GM23248 (cell line): ENCODE measurements at regions not wholly inside any gene's neighbourhood (a gene's known extent, or its start where the extent isn't known, plus 50 kb on each side); places are given as distances from the start of the nearest gene placed in this dataset.

Experiments used
- DNase-seq: peaks from one replicate; pipeline ENCODE4 v3.0.0-alpha.2; 2015
- H2AFZ ChIP-seq: fragments of 200-600 bp; sonication (generic); 2 replicates; pipeline ENCODE4 v1.6.1; 2016; ENCODE audit warnings: antibody characterized with exemption
- H3F3A ChIP-seq: fragments of 200-600 bp; sonication (generic); 2 replicates; pipeline ENCODE4 v1.6.1; 2016; ENCODE audit warnings: mild to moderate bottlenecking, antibody characterized with exemption, mixed run types; ENCODE audit not compliant: insufficient read depth
- H3K27ac ChIP-seq: fragments of 200-600 bp; sonication (generic); 2 replicates; pipeline ENCODE4 v1.5.1; 2016; ENCODE audit warnings: mild to moderate bottlenecking
- H3K27me3 ChIP-seq: fragments of 200-600 bp; sonication (generic); replicated peaks from 2 replicates; pipeline ENCODE4 v1.6.1; 2016; ENCODE audit warnings: mild to moderate bottlenecking; ENCODE audit not compliant: insufficient read depth
- H3K36me3 ChIP-seq: fragments of 200-600 bp; sonication (generic); 2 replicates; pipeline ENCODE4 v1.6.1; 2016; ENCODE audit warnings: low read depth, mild to moderate bottlenecking
- H3K4me1 ChIP-seq: fragments of 200-600 bp; sonication (generic); 2 replicates; pipeline ENCODE4 v1.6.1; 2016; ENCODE audit warnings: mild to moderate bottlenecking; ENCODE audit not compliant: insufficient read depth
- H3K4me2 ChIP-seq: fragments of 200-600 bp; sonication (generic); one replicate; pipeline ENCODE4 v1.6.1; 2016; ENCODE audit warnings: mild to moderate bottlenecking; ENCODE audit not compliant: unreplicated experiment
- H3K4me3 ChIP-seq: fragments of 200-600 bp; sonication (generic); 2 replicates; pipeline ENCODE4 v1.5.1; 2016; ENCODE audit warnings: mild to moderate bottlenecking
- H3K79me2 ChIP-seq: fragments of 200-600 bp; sonication (generic); 2 replicates; pipeline ENCODE4 v1.6.1; 2016; ENCODE audit warnings: mild to moderate bottlenecking; ENCODE audit not compliant: insufficient read depth
- H3K9ac ChIP-seq: fragments of 200-600 bp; sonication (generic); 2 replicates; pipeline ENCODE4 v1.6.1; 2016; ENCODE audit warnings: mild to moderate bottlenecking
- H3K9me2 ChIP-seq: fragments of 200-600 bp; sonication (generic); 2 replicates; pipeline ENCODE4 v1.6.1; 2016; ENCODE audit warnings: mixed run types, mild to moderate bottlenecking, moderate library complexity; ENCODE audit not compliant: insufficient read depth
- H3K9me3 ChIP-seq: fragments of 200-600 bp; sonication (generic); one replicate; pipeline ENCODE4 v1.6.1; 2017; ENCODE audit warnings: low read depth
- H4K20me1 ChIP-seq: fragments of 200-600 bp; sonication (generic); 2 replicates; pipeline ENCODE4 v1.6.0; 2016; ENCODE audit not compliant: insufficient read depth
- EZH2 ChIP-seq: fragments of 200-600 bp; sonication (generic); IDR thresholded peaks from 2 replicates; pipeline ENCODE4 v1.6.1; 2018; ENCODE audit warnings: antibody characterized with exemption, mild to moderate bottlenecking; ENCODE audit not compliant: insufficient read depth, poor library complexity, severe bottlenecking
- EZH2phosphoT487 ChIP-seq: fragments of 200-600 bp; sonication (generic); IDR thresholded peaks from 2 replicates; pipeline ENCODE4 v1.6.1; 2018; ENCODE audit warnings: antibody characterized with exemption, moderate library complexity, mild to moderate bottlenecking, low read depth; ENCODE audit not compliant: insufficient read depth
- WGBS, 2 experiments: methylation state at CpG; one replicate each; pipeline ENCODE4 v1.1.6; 2015 to 2017; ENCODE audit warnings: low lambda C conversion rate in 2 of 2, low coverage in 1 of 2; ENCODE audit errors: missing lambda C conversion rate in 2 of 2; 5-methylcytosine and 5-hydroxymethylcytosine counted together
- in situ Hi-C: fragments of 300-500 bp; cut with MboI; formaldehyde crosslinking; loops from 2 replicates; pipeline ENCODE4 v1.15.0; 2020

DNA sequence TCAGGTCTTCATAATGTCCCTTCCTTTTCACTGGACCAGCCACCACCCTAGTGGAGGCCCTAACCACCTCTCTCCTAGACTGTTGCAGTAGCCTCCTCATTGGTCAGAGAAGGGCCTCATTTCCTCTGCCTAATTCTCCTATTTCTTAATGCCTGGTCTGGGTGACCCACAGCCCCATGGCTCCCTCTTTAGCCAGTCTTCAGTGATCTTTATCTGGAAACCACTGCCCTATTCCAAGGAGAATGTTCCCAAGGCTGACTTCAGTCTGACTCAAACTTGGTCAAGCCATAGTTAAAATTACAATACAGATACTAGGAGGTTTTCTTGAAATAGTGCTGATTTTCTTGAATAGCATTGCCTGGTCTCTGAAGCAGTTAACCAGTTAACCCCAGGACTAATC, 53.6 kb upstream of the PRPS1 start:
- peak; percentile 79 for DNase-seq
- in situ Hi-C loops, result no loop called here
- Histone ChIP-seq H3F3A (peaks cover 33% of the 10 kb centered on the region), H3K9me3 (no peaks in the 10 kb centered on the region), H3K27ac (peak overlapping the region; percentile 98), H3K9me2 (no peaks in the 10 kb centered on the region), H3K9ac (peak overlapping the region; percentile 73), H4K20me1 (no peaks in the 10 kb centered on the region), H3K79me2 (no peaks in the 10 kb centered on the region), H3K36me3 (no peaks in the 10 kb centered on the region), H3K4me3 (no peak overlapping the region; the same call in 1 of the 2 replicates), H3K4me1 (peaks cover 34% of the 10 kb centered on the region), H2AFZ (no peak overlapping the region), H3K27me3 (no peaks in the 10 kb centered on the region), H3K4me2 (peak overlapping the region; percentile 70)
- TF ChIP-seq EZH2, result no peak
- no peak for TF ChIP-seq EZH2phosphoT487

DNA sequence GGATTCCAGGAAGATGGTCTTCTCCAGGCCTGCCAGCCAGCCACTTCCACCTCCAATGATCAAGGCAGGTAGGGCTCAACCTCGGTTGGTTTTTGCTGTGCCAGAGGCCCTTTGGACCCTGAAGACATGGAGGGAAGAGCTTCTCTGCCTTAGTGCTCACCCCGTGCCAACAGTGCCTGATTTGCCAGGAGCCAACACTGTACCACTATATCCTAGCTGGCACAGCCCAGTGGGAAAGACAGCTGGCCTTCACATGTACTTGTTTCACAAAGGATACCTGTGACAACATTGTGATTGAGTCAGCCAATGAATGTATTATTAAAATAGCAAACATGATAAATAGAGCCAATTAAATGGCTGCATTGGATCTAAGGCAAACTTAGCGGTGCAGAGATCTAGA, 51.9 kb upstream of the PRPS1 start:
- Histone ChIP-seq H3F3A (peaks cover 25% of the 10 kb centered on the region), H3K27ac (no peak overlapping the region), H2AFZ (no peak overlapping the region), H4K20me1 (no peaks in the 10 kb centered on the region), H3K4me3 (no peak overlapping the region), H3K9me2 (no peaks in the 10 kb centered on the region), H3K36me3 (no peaks in the 10 kb centered on the region), H3K4me1 (peaks cover 22% of the 10 kb centered on the region), H3K27me3 (no peaks in the 10 kb centered on the region), H3K9ac (no peak overlapping the region), H3K4me2 (no peak overlapping the region), H3K79me2 (no peaks in the 10 kb centered on the region), H3K9me3 (no peaks in the 10 kb centered on the region)
- in situ Hi-C loops, result no loop called here
- no peak for DNase-seq
- 100% methylated on average over 2 to 3 of the region's 3 CpGs for WGBS, 2 experiments
- TF ChIP-seq EZH2 (no peak), EZH2phosphoT487 (no peak)

DNA sequence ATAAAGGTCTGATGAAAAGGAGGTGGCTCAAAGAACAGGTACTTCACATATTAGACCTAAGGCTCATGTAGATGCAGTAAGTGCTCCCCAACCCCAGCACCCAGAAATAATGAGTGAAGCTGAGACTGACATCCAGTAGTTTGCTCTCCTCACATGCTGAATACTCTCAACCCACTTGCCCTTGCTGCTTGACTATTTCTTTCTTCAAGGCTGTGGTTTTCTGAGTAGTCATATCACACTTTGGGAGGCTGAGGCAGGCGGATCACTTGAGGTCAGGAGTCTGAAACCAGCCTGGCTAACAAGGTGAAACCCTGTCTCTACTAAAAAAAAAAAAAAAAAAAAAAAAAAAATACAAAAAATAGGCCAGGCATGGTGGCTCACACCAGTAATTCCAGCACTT, 51.5 kb upstream of the PRPS1 start:
- Histone ChIP-seq H3K9ac (no peak overlapping the region), H3K4me3 (no peak overlapping the region), H3K4me1 (peaks cover 21% of the 10 kb centered on the region), H3K79me2 (no peaks in the 10 kb centered on the region), H2AFZ (no peak overlapping the region), H3K27ac (no peak overlapping the region), H3F3A (peaks cover 24% of the 10 kb centered on the region), H3K9me2 (no peaks in the 10 kb centered on the region), H4K20me1 (no peaks in the 10 kb centered on the region), H3K36me3 (no peaks in the 10 kb centered on the region), H3K9me3 (no peaks in the 10 kb centered on the region), H3K4me2 (no peak overlapping the region), H3K27me3 (no peaks in the 10 kb centered on the region)
- TF ChIP-seq EZH2, result no peak
- no peak for TF ChIP-seq EZH2phosphoT487
- DNase-seq, result no peak
- WGBS, 2 experiments, result 85 to 100% methylated on average over 1 of the region's 1 CpG
- in situ Hi-C loops, result no loop called here

DNA sequence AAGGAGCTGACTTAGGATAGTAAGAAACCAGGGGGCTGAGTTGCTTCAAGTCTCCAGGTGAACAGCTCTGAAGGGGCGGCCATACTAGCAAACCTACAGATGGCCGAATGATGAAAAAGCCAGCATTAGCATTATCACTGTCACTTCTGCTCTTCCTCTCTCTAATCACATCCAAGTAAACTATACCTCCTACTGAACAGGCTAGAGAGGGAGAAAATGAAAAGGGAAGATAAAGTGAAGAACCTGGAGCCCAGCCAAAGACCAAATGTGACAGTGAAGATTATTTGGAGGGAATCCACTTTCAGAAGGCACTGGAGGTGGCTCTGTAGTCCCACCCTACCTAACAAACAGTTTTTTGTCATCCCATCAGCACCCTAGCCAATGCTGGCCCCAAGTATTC, 50.4 kb upstream of the PRPS1 start:
- Histone ChIP-seq H3F3A (peaks cover 17% of the 10 kb centered on the region), H3K79me2 (no peaks in the 10 kb centered on the region), H3K36me3 (no peaks in the 10 kb centered on the region), H3K9me3 (no peaks in the 10 kb centered on the region), H3K4me2 (no peak overlapping the region), H2AFZ (no peak overlapping the region), H3K9me2 (no peaks in the 10 kb centered on the region), H3K4me3 (no peak overlapping the region), H4K20me1 (no peaks in the 10 kb centered on the region), H3K27ac (no peak overlapping the region), H3K4me1 (peaks cover 21% of the 10 kb centered on the region), H3K27me3 (no peaks in the 10 kb centered on the region), H3K9ac (no peak overlapping the region)
- TF ChIP-seq EZH2 (no peak), EZH2phosphoT487 (no peak)
- DNase-seq, result no peak
- in situ Hi-C loops, result no loop called here
- 92 to 95% methylated on average over 2 of the region's 2 CpGs for WGBS, 2 experiments
